ENCODE measurements at regions not wholly inside any gene's neighbourhood (a gene's known extent, or its start where the extent isn't known, plus 50 kb on each side); places are given as distances from the start of the nearest gene placed in this dataset.

DNA sequence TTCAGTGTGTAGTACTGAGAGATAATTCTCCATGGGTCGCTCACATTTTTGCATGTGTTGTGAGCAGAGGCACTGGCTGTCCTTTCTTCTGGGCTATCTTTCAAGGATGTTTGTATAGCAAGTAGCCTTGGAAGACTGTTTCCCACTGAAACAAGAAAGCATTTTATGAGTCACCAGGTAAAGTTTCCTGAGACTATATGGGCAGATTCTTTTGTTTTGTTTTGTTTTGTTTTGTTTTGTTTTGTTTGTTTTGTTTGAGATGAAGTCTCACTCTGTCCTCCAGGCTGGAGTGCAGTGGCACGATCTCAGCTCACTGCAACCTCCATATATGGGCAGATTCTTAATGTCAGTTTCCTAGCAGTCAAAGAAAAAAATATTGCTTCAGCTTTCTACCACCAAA, 912.6 kb downstream of the TTLL7 start:
- Histone ChIP-seq H3K4me1 (no peaks in the 10 kb centered on the region), H3K36me3 (no peaks in the 10 kb centered on the region), H3K9me3 (no peaks in the 10 kb centered on the region), H3K27me3 (no peaks in the 10 kb centered on the region), H3K4me3 (no peak overlapping the region), H3K27ac (no peak overlapping the region)
- intact Hi-C loops (cut with DNase I): no loop called here
- TF ChIP-seq, protein P1, sequence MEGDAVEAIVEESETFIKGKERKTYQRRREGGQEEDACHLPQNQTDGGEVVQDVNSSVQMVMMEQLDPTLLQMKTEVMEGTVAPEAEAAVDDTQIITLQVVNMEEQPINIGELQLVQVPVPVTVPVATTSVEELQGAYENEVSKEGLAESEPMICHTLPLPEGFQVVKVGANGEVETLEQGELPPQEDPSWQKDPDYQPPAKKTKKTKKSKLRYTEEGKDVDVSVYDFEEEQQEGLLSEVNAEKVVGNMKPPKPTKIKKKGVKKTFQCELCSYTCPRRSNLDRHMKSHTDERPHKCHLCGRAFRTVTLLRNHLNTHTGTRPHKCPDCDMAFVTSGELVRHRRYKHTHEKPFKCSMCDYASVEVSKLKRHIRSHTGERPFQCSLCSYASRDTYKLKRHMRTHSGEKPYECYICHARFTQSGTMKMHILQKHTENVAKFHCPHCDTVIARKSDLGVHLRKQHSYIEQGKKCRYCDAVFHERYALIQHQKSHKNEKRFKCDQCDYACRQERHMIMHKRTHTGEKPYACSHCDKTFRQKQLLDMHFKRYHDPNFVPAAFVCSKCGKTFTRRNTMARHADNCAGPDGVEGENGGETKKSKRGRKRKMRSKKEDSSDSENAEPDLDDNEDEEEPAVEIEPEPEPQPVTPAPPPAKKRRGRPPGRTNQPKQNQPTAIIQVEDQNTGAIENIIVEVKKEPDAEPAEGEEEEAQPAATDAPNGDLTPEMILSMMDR (IDR thresholded peaks at IDR 0.05): no peak
- ATAC-seq (no peak), DNase-seq (no peak)

DNA sequence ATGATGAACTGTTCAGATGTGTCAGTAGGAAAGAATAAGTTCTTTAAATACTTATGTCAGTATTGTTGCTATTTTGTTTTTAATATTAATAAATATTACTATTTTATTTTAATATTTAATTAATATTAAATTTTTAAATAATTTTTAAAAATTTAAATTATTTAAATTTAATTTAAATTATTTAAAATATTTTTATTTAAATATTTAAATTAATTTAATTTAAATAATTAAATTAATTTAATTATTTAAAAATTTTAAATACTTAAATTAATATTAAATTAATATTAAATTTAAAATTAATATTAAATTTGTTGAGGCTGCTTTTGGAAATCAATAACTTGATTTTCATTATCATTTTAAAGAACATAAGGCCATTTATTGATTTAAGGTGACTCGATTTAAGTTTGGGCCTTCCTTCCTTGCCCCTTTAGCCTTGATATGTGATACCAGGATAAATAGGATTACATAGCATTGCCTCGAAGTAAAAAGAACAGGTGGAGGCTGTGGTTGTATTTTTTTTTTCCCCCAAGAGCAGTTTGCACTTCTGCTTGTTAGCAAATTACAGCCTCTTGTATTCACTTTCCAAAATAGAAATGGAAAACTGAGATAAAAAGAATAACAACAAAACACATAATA, 915.2 kb downstream of the TTLL7 start:
- TF ChIP-seq, protein P1 (IDR thresholded peaks at IDR 0.05): no peak
- Histone ChIP-seq H3K4me3 (no peak overlapping the region), H3K27me3 (no peaks in the 10 kb centered on the region), H3K36me3 (no peaks in the 10 kb centered on the region), H3K4me1 (no peaks in the 10 kb centered on the region), H3K9me3 (no peaks in the 10 kb centered on the region), H3K27ac (no peak overlapping the region)
- DNase-seq (no peak), ATAC-seq (no peak)
- intact Hi-C loops (cut with DNase I): no loop called here

DNA sequence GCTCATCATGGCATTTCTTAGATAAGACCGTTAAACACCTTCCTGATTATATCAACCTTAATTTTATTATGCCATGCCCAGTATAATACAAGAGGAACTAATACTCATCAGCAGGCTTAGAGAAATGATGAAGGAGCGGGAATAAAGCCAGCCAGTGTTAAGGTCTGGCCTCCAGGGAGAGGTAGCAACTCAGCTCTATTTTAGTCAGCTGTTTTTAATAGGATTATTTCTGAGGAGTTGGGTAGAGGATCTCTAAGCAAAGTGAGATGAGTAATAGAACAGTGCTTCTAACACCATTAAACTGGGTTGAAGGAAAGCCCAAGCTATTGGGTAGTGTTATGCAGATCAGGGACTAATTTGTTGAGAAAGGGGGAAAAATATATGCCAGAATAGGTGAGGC, 921.5 kb downstream of the TTLL7 start:
- Histone ChIP-seq H3K9me3 (no peaks in the 10 kb centered on the region), H3K4me1 (no peaks in the 10 kb centered on the region), H3K36me3 (no peaks in the 10 kb centered on the region), H3K4me3 (no peak overlapping the region), H3K27me3 (no peaks in the 10 kb centered on the region), H3K27ac (no peak overlapping the region)
- TF ChIP-seq, protein P1 (IDR thresholded peaks at IDR 0.05): no peak
- intact Hi-C loops (cut with DNase I): no loop called here
- no peak for DNase-seq
- no peak for ATAC-seq

DNA sequence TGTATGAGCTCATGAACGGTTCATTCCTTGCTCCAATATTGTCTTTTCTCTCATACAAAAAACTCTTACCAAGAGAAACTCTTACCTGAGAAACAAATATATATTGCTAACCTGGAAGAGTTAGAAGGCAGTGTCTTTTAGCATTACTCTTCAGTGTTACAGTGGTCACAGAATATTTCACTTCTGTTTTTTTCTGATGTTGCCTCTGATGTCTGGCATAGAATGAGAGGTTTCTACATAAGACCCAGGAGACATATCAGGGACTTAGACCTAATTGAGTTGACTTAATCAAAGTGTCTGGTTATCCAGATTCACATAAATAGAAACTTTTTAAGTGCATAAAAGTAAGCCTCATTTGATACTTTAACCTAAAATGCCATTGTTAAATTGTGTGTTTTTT, 923.8 kb downstream of the TTLL7 start:
- TF ChIP-seq, protein P1 (IDR thresholded peaks at IDR 0.05): no peak
- DNase-seq (no peak), ATAC-seq (no peak)
- no peaks in the 10 kb centered on the region for H3K9me3 ChIP-seq
- H3K4me3 ChIP-seq: no peak overlapping the region
- no peaks in the 10 kb centered on the region for H3K36me3 ChIP-seq
- no peaks in the 10 kb centered on the region for H3K4me1 ChIP-seq
- no peaks in the 10 kb centered on the region for H3K27me3 ChIP-seq
- H3K27ac ChIP-seq: no peak overlapping the region
- intact Hi-C loops (cut with DNase I): no loop called here

DNA sequence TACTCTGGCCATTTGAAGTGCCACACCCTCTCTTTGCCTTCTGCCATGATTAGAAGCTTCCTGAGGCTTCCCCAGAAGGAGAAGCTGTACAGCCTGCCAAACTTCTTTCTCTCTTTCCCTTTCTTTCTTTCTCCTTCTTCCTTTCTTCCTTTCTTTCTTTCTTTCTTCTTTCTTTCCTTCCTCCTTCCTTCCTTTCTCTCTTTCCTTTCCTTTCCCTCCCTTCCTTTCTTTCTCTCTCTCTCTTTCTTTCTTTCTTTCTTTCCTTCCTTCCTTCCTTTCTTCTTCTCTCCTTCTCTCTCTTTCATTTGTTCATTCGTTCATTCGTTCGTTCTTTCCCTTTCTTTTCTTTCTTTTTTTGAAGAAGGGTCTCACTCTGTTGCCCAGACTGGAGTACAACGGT, 931.0 kb downstream of the TTLL7 start:
- no peak for ATAC-seq
- DNase-seq: no peak
- H3K27ac ChIP-seq: no peak overlapping the region
- H3K9me3 ChIP-seq: no peaks in the 10 kb centered on the region
- intact Hi-C loops (cut with DNase I): no loop called here
- H3K4me1 ChIP-seq: no peaks in the 10 kb centered on the region
- H3K36me3 ChIP-seq: no peaks in the 10 kb centered on the region
- H3K4me3 ChIP-seq: no peak overlapping the region
- TF ChIP-seq, protein P1 (IDR thresholded peaks at IDR 0.05): no peak
- no peaks in the 10 kb centered on the region for H3K27me3 ChIP-seq

All from left lung (tissue), 4 donors.